ENCODE measurements at regions not wholly inside any gene's neighbourhood (a gene's known extent, or its start where the extent isn't known, plus 50 kb on each side); places are given as distances from the start of the nearest gene placed in this dataset.

GRCh38 chr5:175096469-175097165, 347.4 kb downstream of the DRD1 start:
- TF ChIP-seq ZFP30 (CRISPR knock-in tag; IDR thresholded peaks at IDR 0.05) (no peak), ZFP3 (CRISPR knock-in tag; IDR thresholded peaks at IDR 0.05) (no peak), PATZ1 (CRISPR knock-in tag; IDR thresholded peaks at IDR 0.05; ENCODE audit: borderline replicate concordance) (no peak), OSR1 (CRISPR knock-in tag; IDR thresholded peaks at IDR 0.05) (no peak), RARB (CRISPR knock-in tag; IDR thresholded peaks at IDR 0.05) (no peak), ISL1 (CRISPR knock-in tag; IDR thresholded peaks at IDR 0.05) (no peak), CSRNP3 (CRISPR knock-in tag; IDR thresholded peaks at IDR 0.05) (no peak), ZNF565 (CRISPR knock-in tag; conservative IDR thresholded peaks at IDR 0.05; ENCODE audit: low read depth) (no peak), SNAI2 (CRISPR knock-in tag; IDR thresholded peaks at IDR 0.05) (no peak), CREB5 (CRISPR knock-in tag; IDR thresholded peaks at IDR 0.05; ENCODE audit: low read depth) (no peak), PPARA (CRISPR knock-in tag; IDR thresholded peaks at IDR 0.05; ENCODE audit: borderline replicate concordance) (no peak), ESRRG (CRISPR knock-in tag; IDR thresholded peaks at IDR 0.05) (no peak), GLIS3 (CRISPR knock-in tag; IDR thresholded peaks at IDR 0.05) (no peak), POU6F1 (CRISPR knock-in tag; IDR thresholded peaks at IDR 0.05; ENCODE audit: borderline replicate concordance, low read depth) (no peak)
